ENCODE measurements at regions not wholly inside any gene's neighbourhood (a gene's known extent, or its start where the extent isn't known, plus 50 kb on each side); places are given as distances from the start of the nearest gene placed in this dataset.

- ATAC-seq (no peak), DNase-seq (ENCODE audit: low read depth, low spot score) (no peak)
- intact Hi-C loops (cut with micrococcal nuclease; ENCODE audit: unreplicated experiment) (no loop called here), in situ Hi-C loops (cut with HindIII; ENCODE audit: low pct_unique_long_range_greater_than_20kb, low sequenced_read_pairs) (no loop called here)
- H3K27ac ChIP-seq (ENCODE audit: low read length) = no peak overlapping the region
- no peaks in the 10 kb centered on the region for H3K36me3 ChIP-seq (ENCODE audit: control insufficient read depth, insufficient read depth, low read length)
- CTCF ChIA-PET = no interaction called here
- H3K27me3 ChIP-seq (ENCODE audit: control insufficient read depth, insufficient read depth, low read length) = no peaks in the 10 kb centered on the region
- no peaks in the 10 kb centered on the region for H3K4me1 ChIP-seq (ENCODE audit: control insufficient read depth, insufficient read depth, low read length)
- TF ChIP-seq TCF7L2 (IDR thresholded peaks at IDR 0.05; ENCODE audit: low read depth, low read length) = no peak
- no peak for TF ChIP-seq POLR2AphosphoS5 (IDR thresholded peaks at IDR 0.05; ENCODE audit: low read depth, low read length)
- TF ChIP-seq CTCF (IDR thresholded peaks at IDR 0.05) = no peak
- TF ChIP-seq REST (IDR thresholded peaks at IDR 0.05; ENCODE audit: insufficient read depth in 1 of 2, low read depth in 2 of 2, low read length in 1 of 2) = no peak
- TF ChIP-seq SIN3A (IDR thresholded peaks at IDR 0.05; ENCODE audit: borderline replicate concordance, insufficient read depth, low read depth, low read length) = no peak
- no peaks in the 10 kb centered on the region; the same call in 1 of the 2 replicates for H3K9me3 ChIP-seq (ENCODE audit: control insufficient read depth, insufficient read depth, low read depth, low read length)
- POLR2A ChIA-PET = no interaction called here
- no TSS peak for BruUV-seq (replicated peaks)
- no peak overlapping the region for H3K4me3 ChIP-seq (ENCODE audit: low read depth in 2 of 2, low read length in 2 of 2)
These were observed 315.8 kb upstream of the CADM1 start for GRCh38 chr11:115820026-115820425.

GRCh38 chr11:115819014-115819413 lies 314.8 kb upstream of the CADM1 start:
- H3K27ac ChIP-seq (ENCODE audit: low read length) = no peak overlapping the region
- TF ChIP-seq TCF7L2 (IDR thresholded peaks at IDR 0.05; ENCODE audit: low read depth, low read length) (no peak), POLR2AphosphoS5 (IDR thresholded peaks at IDR 0.05; ENCODE audit: low read depth, low read length) (no peak), CTCF (IDR thresholded peaks at IDR 0.05) (no peak), REST (IDR thresholded peaks at IDR 0.05; ENCODE audit: insufficient read depth in 1 of 2, low read depth in 2 of 2, low read length in 1 of 2) (no peak), SIN3A (IDR thresholded peaks at IDR 0.05; ENCODE audit: borderline replicate concordance, insufficient read depth, low read depth, low read length) (no peak)
- ChIA-PET POLR2A (no interaction called here), CTCF (no interaction called here)
- H3K4me1 ChIP-seq (ENCODE audit: control insufficient read depth, insufficient read depth, low read length) = no peaks in the 10 kb centered on the region
- H3K36me3 ChIP-seq (ENCODE audit: control insufficient read depth, insufficient read depth, low read length) = no peaks in the 10 kb centered on the region
- H3K9me3 ChIP-seq (ENCODE audit: control insufficient read depth, insufficient read depth, low read depth, low read length) = no peaks in the 10 kb centered on the region; the same call in 1 of the 2 replicates
- ATAC-seq = no peak
- no peak overlapping the region for H3K4me3 ChIP-seq (ENCODE audit: low read depth in 2 of 2, low read length in 2 of 2)
- in situ Hi-C loops (cut with HindIII; ENCODE audit: low pct_unique_long_range_greater_than_20kb, low sequenced_read_pairs) (no loop called here), intact Hi-C loops (cut with micrococcal nuclease; ENCODE audit: unreplicated experiment) (no loop called here)
- no TSS peak for BruUV-seq (replicated peaks)
- DNase-seq (ENCODE audit: low read depth, low spot score) = no peak
- no peaks in the 10 kb centered on the region for H3K27me3 ChIP-seq (ENCODE audit: control insufficient read depth, insufficient read depth, low read length)
